GM12873 (cell line): ENCODE measurements at regions not wholly inside any gene's neighbourhood (a gene's known extent, or its start where the extent isn't known, plus 50 kb on each side); places are given as distances from the start of the nearest gene placed in this dataset.

Source experiments
- CTCF ChIP-seq: IDR thresholded peaks from 2 replicates; pipeline ENCODE4 v1.5.1; 2012; ENCODE audit warnings: low read depth, mild to moderate bottlenecking, moderate library complexity, low read length, control low read depth; ENCODE audit not compliant: insufficient read depth; ENCODE audit errors: missing control alignments

DNA sequence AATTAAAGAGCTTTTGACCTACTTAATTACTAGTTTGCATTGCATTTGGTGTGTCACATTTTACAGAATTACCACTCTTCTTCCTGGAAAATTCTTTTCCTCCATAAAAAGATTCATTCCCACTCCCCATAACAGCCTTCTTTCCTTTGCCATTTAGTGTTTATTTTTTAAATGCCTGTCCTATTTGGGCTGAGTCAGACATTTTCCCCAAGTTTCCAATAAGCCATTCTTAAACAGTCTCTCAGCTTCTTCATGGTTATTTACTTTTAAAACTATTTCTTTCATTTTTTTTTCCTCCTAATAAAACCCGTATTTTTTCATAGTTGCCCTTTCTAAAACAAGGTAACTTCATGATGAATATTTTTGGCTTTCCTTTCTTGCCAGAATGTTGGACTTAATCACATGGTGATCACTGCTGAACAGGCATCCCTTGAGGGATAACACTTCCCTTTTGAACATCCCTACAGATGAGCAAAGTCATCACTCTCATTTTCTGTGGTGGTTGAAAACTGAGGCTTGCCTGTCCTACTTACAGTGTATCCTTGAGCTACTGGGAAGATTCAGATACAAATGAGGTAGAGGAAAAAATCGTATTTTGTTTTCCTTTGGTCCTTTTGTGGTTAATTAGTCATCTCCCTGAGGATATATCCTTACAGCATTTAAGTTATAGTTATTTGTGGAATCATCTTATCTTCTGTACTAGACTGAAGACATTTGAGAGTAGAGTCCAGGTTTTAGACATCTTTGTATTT lies 520.5 kb upstream of the NR3C2 start:
- no peak for TF ChIP-seq CTCF

DNA sequence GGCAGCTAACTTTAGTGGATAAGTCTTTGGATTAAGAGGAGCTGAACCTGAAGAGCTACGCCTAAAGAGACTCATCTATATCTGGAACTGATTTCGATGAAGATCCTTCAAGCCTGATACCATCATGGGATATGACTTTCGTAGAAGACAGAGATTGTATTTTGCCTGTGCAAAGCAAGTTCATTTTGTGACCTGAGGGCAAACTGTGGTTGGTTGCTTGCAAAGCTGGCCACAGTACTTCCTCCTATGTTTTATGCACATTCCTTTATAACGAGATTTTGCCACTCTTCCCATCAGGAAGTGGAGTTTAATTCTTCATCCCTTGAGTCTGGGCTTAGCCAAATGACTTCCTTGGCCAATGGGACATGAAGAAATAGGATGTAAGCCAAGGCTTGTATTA lies 519.3 kb upstream of the NR3C2 start:
- no peak for TF ChIP-seq CTCF

GRCh38 chr4:148958317-148958716 lies 516.1 kb upstream of the NR3C2 start:
- TF ChIP-seq CTCF, result no peak

DNA sequence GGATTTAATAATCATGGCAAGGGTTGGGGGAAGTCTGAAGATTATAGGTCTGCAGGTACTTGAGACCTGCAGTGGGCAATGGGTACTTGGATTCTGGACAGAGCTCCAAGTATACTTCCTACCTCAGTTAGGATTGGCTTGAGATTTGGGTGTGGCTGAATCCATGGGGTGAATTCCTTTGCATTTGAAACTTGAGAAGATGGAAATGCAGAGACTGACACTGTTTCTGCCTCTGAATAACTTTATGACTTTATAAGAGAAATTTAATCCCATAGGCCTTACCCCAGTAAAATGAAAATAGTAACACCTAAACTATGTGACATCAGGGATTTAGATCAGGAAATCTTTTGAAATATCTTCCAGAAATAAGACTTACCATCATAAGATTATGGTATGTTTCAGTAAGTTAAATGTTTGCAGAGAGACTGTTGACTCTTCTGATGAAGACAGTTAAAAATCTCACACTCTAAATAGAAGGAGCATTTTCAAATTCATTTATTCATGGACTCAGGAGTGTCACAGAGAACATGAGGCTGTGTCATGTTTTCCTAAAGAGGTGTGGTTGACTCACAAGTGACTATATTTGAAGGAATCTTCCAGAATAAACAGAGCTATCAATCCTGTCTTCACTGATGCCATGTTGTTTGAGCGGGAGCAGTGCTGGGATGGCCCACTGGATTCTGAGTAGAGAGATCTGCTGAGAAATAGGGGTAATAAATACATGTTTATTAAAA lies 513.5 kb upstream of the NR3C2 start:
- TF ChIP-seq CTCF, result no peak

DNA sequence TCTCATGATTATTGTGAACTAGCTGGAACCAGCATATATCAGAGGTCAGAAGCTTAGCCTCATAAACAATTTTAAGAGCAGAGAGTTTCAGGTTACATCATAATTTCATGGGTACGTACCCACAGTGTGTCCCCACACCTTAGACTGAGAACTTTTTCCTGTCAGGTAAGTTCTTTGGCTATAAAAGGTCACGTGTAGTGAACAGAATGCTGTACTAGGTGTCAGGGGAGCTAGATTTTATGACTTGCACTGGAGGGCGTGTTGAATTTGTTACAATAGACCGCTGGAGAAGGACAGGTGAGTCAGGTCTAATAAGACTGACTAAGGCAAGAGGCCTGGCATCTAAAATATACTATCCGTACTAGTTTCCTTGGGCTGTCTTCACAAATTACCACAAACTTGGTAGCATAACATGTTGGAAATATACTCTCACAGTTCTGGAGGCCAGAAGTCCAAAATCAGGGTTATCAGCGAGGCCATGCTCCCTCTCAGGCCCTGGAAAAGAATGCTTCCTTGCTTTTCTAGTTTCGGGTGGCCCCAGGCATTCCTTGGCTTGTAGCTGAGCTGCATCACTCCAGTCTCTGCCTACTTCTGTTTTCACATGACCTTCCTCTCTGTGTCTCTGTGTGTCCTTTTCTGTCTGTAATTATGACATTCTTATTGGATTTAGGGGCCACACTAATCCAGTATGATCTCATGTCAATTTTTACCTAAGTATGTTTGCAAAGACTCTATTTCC lies 512.0 kb upstream of the NR3C2 start:
- TF ChIP-seq CTCF, result no peak

DNA sequence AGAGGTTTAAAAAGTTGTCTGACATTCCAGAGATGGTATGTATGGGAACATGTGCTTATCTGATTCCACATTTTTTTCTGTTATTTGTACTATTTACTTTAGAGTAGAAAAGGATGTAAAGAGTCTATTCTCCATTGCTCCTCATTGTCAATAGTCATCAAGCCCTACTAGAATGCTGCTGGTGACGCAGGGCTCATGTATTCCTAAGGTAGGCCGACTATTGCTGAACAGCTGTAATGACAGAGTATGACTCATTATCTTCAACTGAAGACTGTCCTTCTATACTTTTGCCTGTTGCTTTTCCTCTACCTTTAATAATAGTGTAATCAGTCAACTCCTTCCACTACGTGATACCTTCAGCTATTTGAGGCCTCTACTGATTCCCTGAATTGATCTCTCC lies 509.1 kb upstream of the NR3C2 start:
- no peak for TF ChIP-seq CTCF

DNA sequence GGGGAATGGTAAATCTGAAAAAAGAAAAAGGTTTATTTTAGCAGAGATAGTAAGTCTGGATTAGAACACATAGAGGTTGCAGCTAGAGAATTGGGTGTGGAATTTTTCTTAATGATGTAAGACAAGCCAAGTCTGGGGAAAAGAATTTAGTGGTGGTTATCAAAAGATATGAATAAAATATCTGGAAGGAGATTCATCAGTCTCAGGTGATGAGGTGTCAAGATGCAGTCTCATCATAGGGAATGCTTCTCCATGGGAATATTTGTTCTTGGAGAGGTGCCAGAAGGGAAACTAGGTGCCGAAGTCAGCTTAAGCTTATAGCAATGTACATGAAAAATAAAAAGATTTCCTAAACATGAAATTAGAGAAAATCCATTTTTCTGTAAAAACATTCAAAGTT lies 504.1 kb upstream of the NR3C2 start:
- no peak for TF ChIP-seq CTCF
